ENCODE measurements at regions not wholly inside any gene's neighbourhood (a gene's known extent, or its start where the extent isn't known, plus 50 kb on each side); places are given as distances from the start of the nearest gene placed in this dataset.

DNA sequence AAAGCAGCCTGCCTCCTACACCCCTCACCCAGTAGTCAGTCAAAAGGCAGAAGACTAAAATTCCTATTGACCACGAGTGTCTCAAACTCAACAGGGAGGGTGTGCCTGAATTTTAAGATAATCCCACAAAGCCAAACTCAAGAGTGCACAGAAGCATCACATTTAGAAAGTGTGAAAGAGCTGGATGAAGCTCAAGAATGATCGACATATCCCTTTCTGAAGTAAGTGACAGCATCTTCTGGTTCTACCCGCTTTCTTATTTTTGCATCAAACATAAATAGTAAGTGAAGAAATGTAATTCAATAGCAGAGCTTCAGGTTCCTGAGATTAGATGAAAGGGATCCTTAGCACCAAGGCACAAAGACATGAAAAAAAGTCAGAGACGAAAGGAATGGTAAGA lies 64.5 kb upstream of the BACH2 start:
- TF ChIP-seq, protein P1, sequence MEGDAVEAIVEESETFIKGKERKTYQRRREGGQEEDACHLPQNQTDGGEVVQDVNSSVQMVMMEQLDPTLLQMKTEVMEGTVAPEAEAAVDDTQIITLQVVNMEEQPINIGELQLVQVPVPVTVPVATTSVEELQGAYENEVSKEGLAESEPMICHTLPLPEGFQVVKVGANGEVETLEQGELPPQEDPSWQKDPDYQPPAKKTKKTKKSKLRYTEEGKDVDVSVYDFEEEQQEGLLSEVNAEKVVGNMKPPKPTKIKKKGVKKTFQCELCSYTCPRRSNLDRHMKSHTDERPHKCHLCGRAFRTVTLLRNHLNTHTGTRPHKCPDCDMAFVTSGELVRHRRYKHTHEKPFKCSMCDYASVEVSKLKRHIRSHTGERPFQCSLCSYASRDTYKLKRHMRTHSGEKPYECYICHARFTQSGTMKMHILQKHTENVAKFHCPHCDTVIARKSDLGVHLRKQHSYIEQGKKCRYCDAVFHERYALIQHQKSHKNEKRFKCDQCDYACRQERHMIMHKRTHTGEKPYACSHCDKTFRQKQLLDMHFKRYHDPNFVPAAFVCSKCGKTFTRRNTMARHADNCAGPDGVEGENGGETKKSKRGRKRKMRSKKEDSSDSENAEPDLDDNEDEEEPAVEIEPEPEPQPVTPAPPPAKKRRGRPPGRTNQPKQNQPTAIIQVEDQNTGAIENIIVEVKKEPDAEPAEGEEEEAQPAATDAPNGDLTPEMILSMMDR (IDR thresholded peaks at IDR 0.05; ENCODE audit: low read depth, low read length) = no peak
- no peak for TF ChIP-seq POLR2A (IDR thresholded peaks at IDR 0.05; ENCODE audit: extremely low read depth, insufficient read length)
